T follicular helper cell (primary cell): ENCODE measurements at regions not wholly inside any gene's neighbourhood (a gene's known extent, or its start where the extent isn't known, plus 50 kb on each side); places are given as distances from the start of the nearest gene placed in this dataset.
"Not testable (repeated sequence)": the region's sequence is repeated elsewhere in the genome, so short reads cannot be mapped to it uniquely, and the experiment has no call there.

ENCODE experiments used
- DNase-seq: peaks from one replicate; pipeline ENCODE4 v3.0.0-alpha.2; 2020; ENCODE audit warnings: low read depth

GRCh38 chr3:170705131-170705530 is 119.3 kb upstream of the SLC7A14 start:
- no peak for DNase-seq

- no peak for DNase-seq
Observed at GRCh38 chr3:170703121-170703588, 117.3 kb upstream of the SLC7A14 start.

- DNase-seq: no peak
Observed at GRCh38 chr3:170701696-170702678, 116.1 kb upstream of the SLC7A14 start.

GRCh38 chr3:170700054-170700404 is 114.2 kb upstream of the SLC7A14 start:
- no peak for DNase-seq

GRCh38 chr3:170699158-170700053 is 113.5 kb upstream of the SLC7A14 start:
- no peak for DNase-seq

- DNase-seq: no peak
Observed at GRCh38 chr3:170697908-170698307, 112.0 kb upstream of the SLC7A14 start.

GRCh38 chr3:170697131-170697530 is 111.3 kb upstream of the SLC7A14 start:
- no peak for DNase-seq

- no peak for DNase-seq
Observed at GRCh38 chr3:170695486-170696064, 109.7 kb upstream of the SLC7A14 start.

- DNase-seq: no peak
Observed at GRCh38 chr3:170692720-170693119, 106.8 kb upstream of the SLC7A14 start.

GRCh38 chr3:170690661-170690981 is 104.7 kb upstream of the SLC7A14 start:
- DNase-seq: no peak

GRCh38 chr3:170689893-170690660 is 104.2 kb upstream of the SLC7A14 start:
- DNase-seq: peak; percentile 6

- DNase-seq: no peak
Observed at GRCh38 chr3:170689296-170689829, 103.5 kb upstream of the SLC7A14 start.

GRCh38 chr3:170688222-170688621 is 102.3 kb upstream of the SLC7A14 start:
- DNase-seq: not testable (repeated sequence)

GRCh38 chr3:170680593-170680992 is 94.7 kb upstream of the SLC7A14 start:
- no peak for DNase-seq

GRCh38 chr3:170679190-170679589 is 93.3 kb upstream of the SLC7A14 start:
- no peak for DNase-seq

- no peak for DNase-seq
Observed at GRCh38 chr3:170670504-170670903, 84.6 kb upstream of the SLC7A14 start.

GRCh38 chr3:170662986-170663385 is 77.1 kb upstream of the SLC7A14 start:
- not testable (repeated sequence) for DNase-seq

- no peak for DNase-seq
Observed at GRCh38 chr3:170660139-170660538, 74.3 kb upstream of the SLC7A14 start.

- no peak for DNase-seq
Observed at GRCh38 chr3:170657312-170657711, 71.4 kb upstream of the SLC7A14 start.

GRCh38 chr3:170656284-170656683 is 70.4 kb upstream of the SLC7A14 start:
- no peak for DNase-seq

GRCh38 chr3:170653801-170654200 is 67.9 kb upstream of the SLC7A14 start:
- DNase-seq: no peak
